Fibroblast of skin of left quadriceps (primary cell): ENCODE measurements at regions not wholly inside any gene's neighbourhood (a gene's known extent, or its start where the extent isn't known, plus 50 kb on each side); places are given as distances from the start of the nearest gene placed in this dataset.

ENCODE experiments used
- DNase-seq, 2 experiments: peaks; one replicate each; pipeline ENCODE4 v3.0.0-alpha.2; 2013; ENCODE audit warnings: low read depth in 2 of 2

- DNase-seq, result no peak
Observed at GRCh38 chr5:115072266-115073064, 97.2 kb downstream of the TRIM36 start.

- no peak for DNase-seq
Observed at GRCh38 chr5:115070737-115071136, 99.0 kb downstream of the TRIM36 start.

- DNase-seq, result peak; percentile 20 to 23
Observed at GRCh38 chr5:115069087-115069968, 100.4 kb downstream of the TRIM36 start.

- DNase-seq, result no peak
Observed at GRCh38 chr5:115068239-115069086, 101.2 kb downstream of the TRIM36 start.

- no peak for DNase-seq
Observed at GRCh38 chr5:115064380-115064779, 105.3 kb downstream of the TRIM36 start.

- DNase-seq, result no peak
Observed at GRCh38 chr5:115054387-115054951, 115.2 kb downstream of the TRIM36 start.

GRCh38 chr5:115052948-115053347 lies 116.8 kb downstream of the TRIM36 start:
- DNase-seq, result no peak

- no peak for DNase-seq
Observed at GRCh38 chr5:115050866-115051265, 118.8 kb downstream of the TRIM36 start.

GRCh38 chr5:115033861-115034260 lies 135.8 kb downstream of the TRIM36 start:
- DNase-seq, result no peak

- no peak for DNase-seq
Observed at GRCh38 chr5:115028557-115028956, 141.2 kb downstream of the TRIM36 start.

- no peak for DNase-seq
Observed at GRCh38 chr5:115024922-115025321, 144.8 kb downstream of the TRIM36 start.

GRCh38 chr5:115022303-115022702 lies 147.4 kb downstream of the TRIM36 start:
- DNase-seq, result no peak

- DNase-seq, result no peak
Observed at GRCh38 chr5:115016646-115017045, 153.1 kb downstream of the TRIM36 start.

GRCh38 chr5:114999176-114999575 lies 170.5 kb downstream of the TRIM36 start:
- DNase-seq, result no peak

GRCh38 chr5:114989512-114989911 lies 180.2 kb downstream of the TRIM36 start:
- DNase-seq, result no peak

GRCh38 chr5:114988096-114988495 lies 181.6 kb downstream of the TRIM36 start:
- DNase-seq, result no peak

- no peak for DNase-seq
Observed at GRCh38 chr5:114984796-114985195, 184.9 kb downstream of the TRIM36 start.

- no peak for DNase-seq
Observed at GRCh38 chr5:114981111-114981510, 188.6 kb downstream of the TRIM36 start.

GRCh38 chr5:114977979-114978573 lies 191.6 kb downstream of the TRIM36 start:
- DNase-seq, result no peak

GRCh38 chr5:114969482-114969881 lies 200.2 kb downstream of the TRIM36 start:
- DNase-seq, result no peak

GRCh38 chr5:114957384-114957783 lies 212.3 kb downstream of the TRIM36 start:
- DNase-seq, result no peak
